ENCODE measurements at regions not wholly inside any gene's neighbourhood (a gene's known extent, or its start where the extent isn't known, plus 50 kb on each side); places are given as distances from the start of the nearest gene placed in this dataset.

DNA sequence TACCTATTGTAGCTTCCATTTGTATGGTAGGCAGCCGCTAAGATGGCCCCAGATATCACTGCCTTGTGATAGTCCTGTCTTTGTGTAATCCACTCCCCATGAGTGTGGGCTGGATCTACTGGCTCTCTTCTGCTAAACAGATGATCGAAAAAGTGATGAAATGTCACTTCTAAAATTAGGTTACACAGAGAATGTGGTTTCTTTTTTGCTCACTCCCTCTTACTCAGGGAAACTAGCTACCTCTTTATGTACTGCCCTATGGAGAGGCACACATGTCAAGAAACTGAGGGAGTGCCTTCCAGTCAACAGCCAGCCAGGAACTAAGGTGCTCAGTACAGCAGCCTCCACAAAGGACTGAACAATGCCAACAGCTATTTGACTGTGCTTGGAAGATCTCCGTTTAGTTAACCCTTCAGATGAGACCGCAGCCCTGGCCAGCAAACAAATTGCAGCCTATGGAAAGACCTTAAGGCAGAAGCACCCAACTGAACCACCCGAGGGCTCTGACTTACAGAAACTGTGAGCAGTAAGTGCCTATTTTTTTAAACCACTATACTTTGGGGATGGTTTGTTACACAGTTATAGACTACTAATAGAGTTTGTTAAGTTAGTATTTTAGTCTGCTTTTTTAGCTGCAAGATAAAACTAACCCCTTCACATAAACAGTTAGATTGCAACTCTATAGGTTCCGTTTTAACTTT is 113.2 kb upstream of the MAF start:
- no peak for DNase-seq (ENCODE audit: low read depth in 2 of 2)

DNA sequence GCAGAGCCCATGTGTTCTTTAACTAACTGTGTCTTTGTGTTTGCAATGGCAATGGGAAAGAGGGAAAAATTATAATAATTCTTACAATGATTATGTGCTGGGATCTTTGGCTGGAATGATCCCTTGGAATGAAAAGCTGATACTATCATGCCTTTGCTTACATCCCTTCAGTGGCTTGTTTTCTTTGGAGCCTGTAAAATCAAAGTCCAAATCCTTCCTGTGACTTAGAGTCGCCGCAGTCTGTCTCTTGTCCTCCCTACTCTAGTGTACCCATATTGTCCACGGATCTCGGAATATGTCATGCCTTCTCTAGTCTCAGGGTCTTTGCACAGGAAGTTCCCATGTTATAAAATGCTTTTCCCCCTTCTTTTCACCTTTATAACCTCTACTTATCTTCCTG is 111.7 kb upstream of the MAF start:
- DNase-seq (ENCODE audit: low read depth in 2 of 2), result no peak

DNA sequence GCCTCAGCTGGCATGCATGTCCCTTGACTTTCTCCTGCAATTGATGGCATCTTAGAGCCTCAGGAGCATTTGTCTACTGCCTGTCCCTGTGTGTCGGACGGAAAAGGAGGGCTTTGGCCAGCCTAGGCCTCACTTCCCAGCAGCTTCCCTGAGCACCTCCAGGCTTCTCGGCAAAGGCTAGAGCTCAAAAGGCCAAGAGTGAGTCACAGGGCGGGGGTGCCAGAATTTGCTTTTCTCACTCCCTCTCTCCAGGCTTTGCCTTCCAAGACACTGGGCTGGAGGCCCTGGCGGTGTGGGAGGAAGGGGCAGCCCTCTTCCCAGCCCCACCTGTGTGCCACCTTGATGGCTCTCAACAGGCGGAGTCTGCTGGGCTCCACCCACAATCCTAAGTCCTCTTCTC is 107.3 kb upstream of the MAF start:
- DNase-seq (ENCODE audit: low read depth in 2 of 2), result no peak

DNA sequence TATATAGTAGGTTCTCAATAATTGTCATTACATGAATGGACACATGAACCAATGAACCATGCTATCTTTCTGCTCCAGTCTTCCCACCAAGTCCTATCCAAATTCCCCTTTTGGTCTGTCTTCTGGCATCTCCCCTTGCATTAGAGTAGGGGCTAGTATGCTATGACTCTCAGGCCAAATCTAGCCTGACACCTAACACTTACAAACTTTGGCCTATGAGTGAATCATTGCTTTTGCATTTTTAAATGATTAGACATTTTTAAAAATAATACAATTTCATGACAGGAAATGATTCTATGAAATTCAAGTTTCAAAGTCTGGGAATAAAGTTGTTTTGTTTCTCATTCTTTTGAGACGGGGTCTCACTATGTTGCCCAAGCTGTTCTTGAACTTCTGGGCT is 102.5 kb upstream of the MAF start:
- no peak for DNase-seq (ENCODE audit: low read depth in 2 of 2)

DNA sequence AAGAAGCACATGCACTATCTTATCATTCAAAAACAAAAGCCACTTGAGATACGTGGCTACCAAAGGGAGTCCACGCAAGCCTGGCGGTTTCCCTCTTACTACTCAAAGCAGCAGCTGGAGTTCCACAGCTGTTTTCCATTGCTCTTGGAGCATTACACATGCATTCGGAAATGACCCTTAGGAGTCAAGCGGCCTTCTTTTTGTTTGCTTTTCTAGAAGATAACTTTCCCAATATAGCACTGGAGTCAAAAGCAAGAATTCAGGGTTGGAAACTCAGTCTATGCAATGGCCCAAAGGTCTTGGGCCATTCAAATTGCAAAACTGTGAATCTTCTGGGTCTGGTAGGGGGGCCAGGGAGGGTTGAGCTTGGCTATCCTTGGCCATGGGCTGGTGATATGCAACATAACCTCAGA is 97.8 kb upstream of the MAF start:
- no peak for DNase-seq (ENCODE audit: low read depth in 2 of 2)

DNA sequence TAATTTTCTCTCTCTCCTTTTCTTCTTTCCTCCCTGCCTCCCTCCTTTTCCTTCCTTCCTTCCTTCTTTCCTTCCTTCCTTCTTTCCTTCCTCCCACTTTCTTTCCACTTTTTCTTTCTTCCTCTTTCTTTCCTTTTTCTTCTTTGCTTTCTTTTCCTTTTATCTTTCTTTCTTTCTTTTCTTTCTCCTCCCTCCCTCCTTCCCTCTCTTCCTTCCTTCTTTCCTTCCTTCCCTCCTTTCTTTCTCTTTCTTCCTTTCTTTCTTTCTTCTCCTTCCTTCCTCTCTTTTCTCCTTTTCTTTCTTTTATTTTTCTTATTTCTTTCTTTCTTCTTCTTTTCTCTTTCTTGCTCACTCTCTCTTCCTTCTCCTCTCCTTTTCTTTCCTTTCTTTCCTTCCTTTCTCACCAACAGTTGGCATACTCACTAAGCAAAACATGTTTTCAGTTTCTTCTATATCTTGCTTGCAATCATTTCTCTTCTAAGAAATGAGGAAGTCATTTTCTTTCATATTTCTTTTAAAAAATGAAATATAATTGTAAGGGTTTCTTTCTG is 97.1 kb upstream of the MAF start:
- DNase-seq (ENCODE audit: low read depth in 2 of 2), result no peak

DNA sequence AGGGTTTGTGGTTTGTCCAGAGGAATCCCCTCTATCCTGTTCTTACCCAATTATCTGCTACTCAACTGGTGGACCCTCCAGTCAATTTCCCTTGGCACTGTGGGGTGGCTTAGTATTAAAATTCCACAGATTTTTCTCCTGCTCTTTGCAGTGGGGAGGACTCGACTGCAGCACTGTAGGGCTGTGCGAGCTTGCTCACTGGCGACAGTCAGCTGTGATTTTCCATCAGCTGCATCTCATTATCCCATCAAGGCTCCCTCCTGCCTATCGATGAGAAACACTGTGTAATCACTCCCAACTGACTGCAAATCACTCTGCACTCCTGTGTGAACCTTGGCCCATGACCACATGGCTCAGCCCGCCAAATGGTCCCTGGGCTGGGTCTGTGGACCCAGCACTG is 90.5 kb upstream of the MAF start:
- DNase-seq (ENCODE audit: low read depth in 2 of 2), result no peak

DNA sequence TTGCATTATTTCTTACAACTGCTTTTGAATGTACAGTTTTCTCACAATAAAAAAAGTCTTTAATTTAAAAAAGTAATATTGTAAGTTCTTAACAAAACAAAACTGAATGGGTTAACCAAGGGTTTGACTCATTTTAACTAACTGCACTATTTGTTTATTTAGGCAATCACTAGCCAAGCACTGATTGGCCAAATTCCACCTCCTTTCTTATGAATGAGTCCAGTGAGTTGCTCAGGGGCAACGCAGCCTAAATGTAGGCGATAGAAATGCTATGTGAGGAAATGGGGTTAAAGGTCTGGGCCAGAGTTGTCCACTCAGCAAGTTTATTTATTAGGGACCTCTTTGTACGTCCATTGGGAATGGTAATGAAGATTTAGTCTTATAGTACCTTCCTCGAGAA is 89.6 kb upstream of the MAF start:
- DNase-seq (ENCODE audit: low read depth in 2 of 2), result no peak

DNA sequence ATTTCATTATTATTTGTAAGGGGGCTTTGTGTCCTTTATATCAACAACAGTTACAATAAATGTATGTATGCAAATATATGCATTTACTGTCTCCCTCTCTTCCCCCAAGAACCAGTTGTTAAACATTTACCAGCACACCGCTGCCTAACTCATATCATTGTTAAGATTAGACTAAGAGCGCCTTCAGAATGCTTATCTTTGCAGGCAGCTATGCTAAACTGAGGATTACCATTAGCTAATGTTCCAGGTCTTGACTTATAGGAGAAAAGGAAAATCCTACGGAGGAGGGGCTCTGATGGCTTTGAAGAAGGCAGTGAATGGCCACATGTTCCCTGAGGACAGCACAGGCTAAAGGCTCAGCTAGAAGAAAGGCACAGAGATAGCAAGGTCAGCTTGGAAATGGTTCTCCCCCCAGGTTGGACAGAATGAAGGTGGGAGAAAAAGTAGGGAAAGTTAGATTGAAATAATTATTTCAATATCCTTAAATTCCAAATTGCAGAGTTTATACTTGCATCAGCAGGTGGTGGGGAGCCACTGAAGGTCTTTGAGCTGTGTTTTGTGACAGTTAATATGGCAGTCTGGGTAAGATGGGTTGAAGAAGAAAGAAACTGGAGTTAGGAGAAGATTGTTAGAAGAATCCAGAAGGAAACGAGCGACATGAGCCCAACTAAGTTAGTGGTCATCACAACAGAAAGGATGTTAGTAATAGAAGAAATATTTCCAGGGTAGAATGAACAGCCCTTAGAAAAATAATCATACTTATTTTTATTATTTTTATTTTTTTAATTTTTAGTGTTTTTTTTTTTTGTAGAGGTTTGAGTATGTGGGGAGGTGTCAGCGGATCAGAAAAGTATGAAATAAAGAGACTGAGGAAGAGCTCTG is 87.0 kb upstream of the MAF start:
- no peak for DNase-seq (ENCODE audit: low read depth in 2 of 2)

DNA sequence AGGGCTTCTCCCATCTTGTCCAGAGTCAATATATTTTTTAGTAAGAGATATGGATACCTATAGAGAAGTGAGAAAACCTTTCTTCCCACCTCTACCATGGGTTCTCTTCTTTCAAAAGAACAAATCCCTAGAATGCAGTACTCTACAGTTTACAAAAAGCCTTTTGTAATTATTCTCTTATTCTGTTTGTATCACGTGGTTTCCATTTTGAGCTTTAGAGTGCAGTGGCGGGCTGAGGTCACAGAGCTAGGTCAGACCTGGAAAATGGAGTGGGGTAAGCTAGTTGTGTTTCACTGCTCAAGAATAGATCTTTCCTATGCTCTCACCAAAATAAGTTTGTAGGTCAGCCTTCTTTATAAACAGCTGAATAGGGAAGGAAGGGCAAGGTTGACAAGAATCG is 85.3 kb upstream of the MAF start:
- no peak for DNase-seq (ENCODE audit: low read depth in 2 of 2)

DNA sequence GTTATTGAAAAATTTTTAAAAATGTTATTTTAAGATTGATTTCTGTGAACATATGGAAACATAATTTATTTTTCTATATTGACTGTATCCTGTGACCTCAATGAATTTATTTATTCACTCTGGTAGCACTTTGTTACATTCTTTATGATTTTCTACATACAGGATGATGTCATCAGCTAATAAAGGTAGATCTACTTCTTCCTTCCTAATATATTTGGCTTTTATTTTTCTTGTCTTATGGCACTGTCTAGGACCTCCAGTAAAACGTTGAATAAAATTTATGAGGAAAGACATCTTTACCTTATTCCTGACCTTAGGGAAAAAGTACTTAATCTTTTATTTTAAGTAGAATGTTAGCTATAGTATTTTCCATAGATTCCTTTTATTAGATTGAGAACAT is 78.8 kb upstream of the MAF start:
- DNase-seq (ENCODE audit: low read depth in 2 of 2), result no peak

DNA sequence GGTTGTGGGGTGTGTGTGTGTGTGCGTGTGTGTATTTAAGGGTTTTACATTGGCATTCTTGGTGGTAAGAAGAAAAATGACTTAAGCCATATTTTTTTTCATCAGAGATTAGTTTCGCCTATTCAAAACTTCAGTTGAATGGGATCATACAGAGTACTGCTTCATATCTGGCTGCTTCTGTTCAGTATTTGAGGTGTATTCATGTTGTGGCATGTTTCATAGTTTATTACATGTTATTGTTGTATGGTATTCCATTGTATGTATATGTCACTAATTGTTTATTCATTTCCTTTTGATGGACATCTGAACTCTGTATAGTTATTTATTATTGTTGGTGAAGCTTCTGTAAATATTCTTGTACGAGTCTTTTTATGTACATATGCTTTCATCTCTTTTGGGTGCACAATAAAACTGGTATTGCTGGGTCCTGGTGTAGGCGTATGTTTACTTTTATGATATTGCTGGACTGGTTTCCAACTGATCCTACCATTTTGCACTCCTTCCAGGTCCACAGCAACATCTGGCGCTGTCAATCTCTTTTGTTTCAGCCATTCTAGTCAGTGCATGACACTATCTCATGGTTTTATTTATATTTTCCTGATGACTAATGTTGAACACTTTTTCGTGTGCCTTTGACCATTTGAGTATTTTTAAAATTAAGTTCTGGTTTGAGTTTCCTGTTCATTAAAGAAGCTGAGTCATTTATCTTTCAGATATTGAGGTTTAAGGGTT is 77.4 kb upstream of the MAF start:
- DNase-seq (ENCODE audit: low read depth in 2 of 2), result no peak

DNA sequence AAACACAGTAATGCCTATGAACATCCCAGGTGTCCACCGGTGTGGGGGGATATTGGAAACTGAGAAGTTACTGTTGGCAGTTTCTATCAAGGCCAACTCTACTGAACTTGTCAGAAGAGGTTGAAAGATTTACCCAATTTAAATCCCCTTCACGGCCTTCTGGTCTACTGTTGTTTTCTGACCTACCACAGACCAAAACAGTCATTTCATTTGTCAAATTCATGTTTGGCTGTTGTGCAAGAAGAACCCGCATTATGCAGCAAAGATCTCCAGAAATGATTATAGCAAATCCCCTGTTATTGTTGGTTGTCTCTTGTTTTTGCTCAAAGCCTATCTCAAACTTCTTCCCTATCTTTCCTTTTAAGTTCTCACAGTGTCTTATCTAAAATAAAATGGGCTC is 73.1 kb upstream of the MAF start:
- no peak for DNase-seq (ENCODE audit: low read depth in 2 of 2)

DNA sequence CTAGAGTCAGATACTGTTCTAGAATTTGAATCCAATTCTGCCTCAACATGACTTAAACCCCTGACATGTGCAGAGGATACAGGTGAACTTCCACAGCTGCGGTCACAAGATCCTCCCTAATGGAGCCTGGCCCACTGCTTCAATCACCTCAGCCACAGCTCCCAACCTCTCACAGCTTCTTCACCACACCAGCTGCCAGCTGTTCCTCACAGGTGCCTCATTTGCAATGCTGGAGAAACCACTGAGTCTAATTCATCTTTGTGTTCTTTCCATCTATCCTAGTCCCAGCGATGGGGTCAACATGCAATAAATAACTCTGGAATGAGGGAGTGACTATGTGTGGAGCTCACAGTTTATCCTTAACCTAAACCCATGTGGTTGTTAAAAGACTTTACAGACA is 72.0 kb upstream of the MAF start:
- DNase-seq (ENCODE audit: low read depth in 2 of 2), result no peak

DNA sequence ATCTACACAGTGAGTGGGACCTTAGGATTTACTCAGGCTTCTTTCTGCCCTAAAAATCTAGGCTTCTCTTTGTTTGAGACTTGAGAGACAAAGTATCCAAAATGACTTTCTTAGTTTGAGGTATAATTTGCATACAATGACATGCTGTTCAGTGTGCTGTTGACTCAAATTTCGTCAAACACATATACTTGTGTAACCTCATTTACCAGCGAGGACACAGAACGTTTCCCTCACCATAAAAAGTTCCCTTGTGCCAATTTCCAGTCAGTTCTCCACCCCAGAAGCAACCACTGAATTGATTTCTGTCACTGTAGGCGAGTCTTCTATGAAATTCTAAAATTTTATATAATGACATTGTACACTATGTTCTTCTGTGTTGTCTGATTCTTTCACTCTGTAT is 68.0 kb upstream of the MAF start:
- no peak for DNase-seq (ENCODE audit: low read depth in 2 of 2)

DNA sequence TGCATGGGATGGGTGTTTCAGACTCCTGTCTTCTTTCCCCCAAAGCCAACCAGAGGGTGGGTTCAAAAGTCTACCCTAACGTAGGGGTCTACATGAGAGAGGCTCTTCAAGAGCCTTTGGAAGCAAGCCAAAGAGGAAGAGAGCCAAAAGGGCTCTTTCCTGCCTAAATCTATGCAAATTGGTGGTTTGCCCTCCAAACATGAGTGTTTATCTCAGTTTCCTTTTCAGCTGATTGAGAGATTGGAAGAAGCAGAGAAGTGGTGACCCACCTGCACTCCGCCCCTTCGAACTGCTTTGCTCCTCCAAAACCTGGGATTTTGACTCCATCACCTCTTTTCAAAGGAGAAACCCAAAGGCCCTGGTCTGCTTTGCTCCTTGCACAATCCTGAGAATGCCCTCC is 65.4 kb upstream of the MAF start:
- no peak for DNase-seq (ENCODE audit: low read depth in 2 of 2)

DNA sequence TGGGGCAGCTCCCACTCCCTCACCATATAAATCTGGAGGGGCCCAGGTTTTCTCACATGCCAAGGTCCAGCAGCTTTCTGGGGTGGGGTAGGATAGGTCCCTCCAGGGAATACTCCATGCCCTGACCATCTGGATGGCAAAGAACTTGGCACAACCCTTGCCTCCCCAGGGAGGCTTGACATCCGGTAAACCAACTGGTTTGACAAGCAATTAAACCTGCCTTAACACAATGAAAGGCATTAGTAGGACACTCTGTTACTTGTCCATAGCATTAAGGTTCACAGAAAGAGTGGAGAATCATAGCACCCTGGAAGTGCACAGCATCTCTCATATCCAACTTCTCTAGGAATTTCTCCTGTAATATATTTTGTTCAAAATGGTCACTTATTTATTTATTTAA is 63.9 kb upstream of the MAF start:
- DNase-seq (ENCODE audit: low read depth in 2 of 2), result no peak

DNA sequence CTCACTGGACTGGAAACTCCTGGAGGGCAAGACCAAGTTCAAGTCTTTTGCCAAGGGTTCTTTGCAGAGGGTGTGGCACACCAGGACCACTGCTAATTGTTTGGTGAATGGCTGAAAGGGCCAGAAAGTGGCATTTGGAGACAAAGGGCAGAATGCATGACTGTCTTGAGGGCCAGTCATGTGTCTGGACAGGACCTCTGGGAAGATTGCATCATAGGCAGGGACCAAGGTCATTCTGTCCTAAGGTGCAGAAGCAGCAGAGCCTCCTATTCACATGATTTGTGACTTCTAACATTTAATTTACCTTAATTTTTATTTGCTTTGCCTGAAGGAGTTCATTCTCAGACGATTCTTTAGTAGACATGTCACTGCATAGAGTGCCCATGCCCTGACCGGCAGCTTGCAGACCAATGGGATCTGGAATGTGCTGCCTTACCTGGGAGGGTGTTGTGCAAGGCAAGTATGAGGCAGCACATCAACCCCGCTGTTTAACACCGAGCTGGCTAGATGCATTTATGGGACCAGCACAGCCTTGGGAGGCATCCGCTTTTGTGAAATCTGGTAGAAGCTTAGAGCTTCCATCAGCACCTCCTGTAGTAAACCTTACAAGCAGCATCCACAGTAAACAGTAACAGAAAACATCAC is 62.3 kb upstream of the MAF start:
- no peak for DNase-seq (ENCODE audit: low read depth in 2 of 2)

DNA sequence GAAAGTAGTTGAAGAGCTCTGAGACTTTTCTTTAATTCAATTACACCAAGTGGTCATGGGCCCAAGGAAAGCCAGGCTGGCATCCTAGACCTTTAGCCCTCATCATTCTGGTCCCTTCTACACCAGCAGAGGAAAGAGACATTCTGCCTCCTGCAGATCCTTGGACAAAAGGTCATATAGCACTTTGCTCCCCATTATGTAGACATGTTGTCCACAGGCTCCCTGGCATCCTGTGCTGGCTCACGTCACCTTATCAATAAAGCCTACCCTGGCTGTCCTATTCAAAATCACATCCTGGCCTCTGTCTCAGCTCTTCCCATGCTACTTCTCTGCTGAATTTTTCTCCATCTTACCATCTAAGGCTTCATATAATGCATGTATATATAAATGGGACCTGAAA is 61.6 kb upstream of the MAF start:
- no peak for DNase-seq (ENCODE audit: low read depth in 2 of 2)

DNA sequence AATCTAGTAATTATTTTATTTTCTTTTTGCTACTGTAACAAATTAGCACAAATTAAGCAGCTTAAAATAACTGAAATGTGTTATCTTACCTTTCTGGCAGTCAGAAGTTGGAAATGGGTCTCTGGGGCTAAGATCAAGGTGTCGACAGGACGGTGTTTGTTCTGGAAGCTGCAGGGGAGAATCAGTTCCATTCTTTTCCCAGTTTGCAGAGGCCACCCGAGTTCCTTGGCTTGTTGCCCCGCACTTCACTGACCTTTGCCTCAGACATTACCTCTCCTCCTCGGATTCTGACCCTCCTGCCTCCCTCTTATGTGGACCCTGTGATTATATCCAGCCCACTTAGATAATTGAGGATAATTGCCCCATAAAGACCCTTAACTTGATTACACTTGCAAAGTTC is 61.0 kb upstream of the MAF start:
- DNase-seq (ENCODE audit: low read depth in 2 of 2), result no peak

DNA sequence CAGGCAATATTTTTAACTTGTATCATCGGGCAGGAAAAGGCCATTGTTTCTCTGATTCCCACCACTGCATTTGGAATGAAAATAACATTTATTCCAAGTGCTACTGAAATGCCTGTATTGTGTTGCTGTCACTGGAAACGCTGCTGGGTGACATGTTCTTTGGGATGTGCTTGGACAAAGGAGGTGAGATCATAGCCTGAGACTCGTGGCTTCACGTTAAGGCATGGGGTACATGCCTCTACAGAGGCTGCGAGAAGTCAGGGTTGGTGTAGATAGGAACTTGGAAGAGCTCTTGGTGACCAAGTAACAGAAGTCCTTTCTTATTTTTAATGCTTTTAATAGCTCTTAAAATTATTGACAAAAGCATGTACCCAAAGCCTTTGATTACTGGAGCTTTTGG is 58.8 kb upstream of the MAF start:
- DNase-seq (ENCODE audit: low read depth in 2 of 2), result no peak
